Tibial artery (tissue), 4 donors: ENCODE measurements at regions not wholly inside any gene's neighbourhood (a gene's known extent, or its start where the extent isn't known, plus 50 kb on each side); places are given as distances from the start of the nearest gene placed in this dataset.

ENCODE experiments used
- DNase-seq, 2 donors: peaks; one replicate each; pipeline ENCODE4 v3.0.0-alpha.2; 2019
- H3K27ac ChIP-seq, 2 donors: fragments of 200-600 bp; sonication (generic) in 1 of 2; 1 replicate in 1 of 2; 2 replicates in 1 of 2; pipeline ENCODE4 v1.5.1; 2018 to 2019; ENCODE audit warnings: mild to moderate bottlenecking in 1 of 2
- H3K27me3 ChIP-seq, 2 donors: fragments of 200-600 bp; sonication (generic) in 1 of 2; one replicate each; pipeline versions ENCODE4 v1.5.1 to v1.6.0; 2016 to 2019
- H3K36me3 ChIP-seq, 3 donors: fragments of 200-600 bp; sonication (generic) in 2 of 3; one replicate each; pipeline ENCODE4 v1.5.1; 2016 to 2019; ENCODE audit warnings: mild to moderate bottlenecking in 2 of 3
- H3K4me1 ChIP-seq, 4 donors: fragments of 200-600 bp; sonication (generic) in 2 of 4; 1 replicate in 3 of 4; 2 replicates in 1 of 4; pipeline ENCODE4 v1.5.1; 2016 to 2019
- H3K4me3 ChIP-seq, 2 donors: fragments of 200-600 bp; sonication (generic) in 1 of 2; 1 replicate in 1 of 2; 2 replicates in 1 of 2; pipeline ENCODE4 v1.5.1; 2018 to 2019; ENCODE audit warnings: mild to moderate bottlenecking in 2 of 2
- H3K9me3 ChIP-seq, 3 donors: fragments of 200-600 bp; sonication (generic) in 1 of 3; one replicate each; pipeline ENCODE4 v1.5.1; 2016 to 2019
- intact Hi-C: fragments of 100-400 bp; cut with DNase I; formaldehyde crosslinking; loops from one replicate; pipeline ENCODE4 v1.15.0; 2023; ENCODE audit warnings: low total_unique reads
- TF ChIP-seq, protein P1 (sequence below), 2 experiments: fragments of 200-600 bp in 1 of 2; fragments of 450-650 bp in 1 of 2; IDR thresholded peaks; one replicate each; pipeline ENCODE4 v1.5.1; 2017 to 2019; ENCODE audit warnings: antibody characterized with exemption in 2 of 2, mild to moderate bottlenecking in 1 of 2, moderate library complexity in 1 of 2

DNA sequence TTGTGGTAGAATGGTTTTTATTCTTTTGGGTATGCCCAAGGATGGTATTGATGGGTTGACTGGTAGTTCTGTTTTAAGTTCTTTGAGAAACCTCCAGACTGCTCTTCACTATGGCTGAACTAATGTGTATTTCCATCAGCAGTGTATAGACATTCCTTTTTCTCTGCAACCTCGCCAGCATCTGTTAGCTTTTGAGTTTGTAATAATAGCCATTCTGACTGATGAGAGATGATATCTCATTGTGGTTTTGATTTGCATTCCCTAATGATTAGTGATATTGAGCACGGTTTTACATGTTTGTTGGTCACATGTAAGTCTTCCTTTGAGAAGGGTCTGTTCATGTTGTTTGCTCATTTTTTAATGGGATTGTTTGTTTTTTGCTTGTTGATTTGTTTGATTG lies 1348.7 kb upstream of the NXPH2 start:
- no peaks in the 10 kb centered on the region for H3K36me3 ChIP-seq
- H3K9me3 ChIP-seq = no peaks in the 10 kb centered on the region
- intact Hi-C loops = no loop called here
- H3K27ac ChIP-seq = no peak overlapping the region
- no peaks in the 10 kb centered on the region for H3K4me1 ChIP-seq
- DNase-seq = no peak
- H3K27me3 ChIP-seq = no peaks in the 10 kb centered on the region
- H3K4me3 ChIP-seq = no peak overlapping the region
- TF ChIP-seq, protein P1, sequence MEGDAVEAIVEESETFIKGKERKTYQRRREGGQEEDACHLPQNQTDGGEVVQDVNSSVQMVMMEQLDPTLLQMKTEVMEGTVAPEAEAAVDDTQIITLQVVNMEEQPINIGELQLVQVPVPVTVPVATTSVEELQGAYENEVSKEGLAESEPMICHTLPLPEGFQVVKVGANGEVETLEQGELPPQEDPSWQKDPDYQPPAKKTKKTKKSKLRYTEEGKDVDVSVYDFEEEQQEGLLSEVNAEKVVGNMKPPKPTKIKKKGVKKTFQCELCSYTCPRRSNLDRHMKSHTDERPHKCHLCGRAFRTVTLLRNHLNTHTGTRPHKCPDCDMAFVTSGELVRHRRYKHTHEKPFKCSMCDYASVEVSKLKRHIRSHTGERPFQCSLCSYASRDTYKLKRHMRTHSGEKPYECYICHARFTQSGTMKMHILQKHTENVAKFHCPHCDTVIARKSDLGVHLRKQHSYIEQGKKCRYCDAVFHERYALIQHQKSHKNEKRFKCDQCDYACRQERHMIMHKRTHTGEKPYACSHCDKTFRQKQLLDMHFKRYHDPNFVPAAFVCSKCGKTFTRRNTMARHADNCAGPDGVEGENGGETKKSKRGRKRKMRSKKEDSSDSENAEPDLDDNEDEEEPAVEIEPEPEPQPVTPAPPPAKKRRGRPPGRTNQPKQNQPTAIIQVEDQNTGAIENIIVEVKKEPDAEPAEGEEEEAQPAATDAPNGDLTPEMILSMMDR (IDR thresholded peaks at IDR 0.05) = no peak

- H3K27ac ChIP-seq = no peak overlapping the region
- H3K4me3 ChIP-seq = no peak overlapping the region
- TF ChIP-seq, protein P1 (IDR thresholded peaks at IDR 0.05) = no peak
- intact Hi-C loops = no loop called here
- H3K9me3 ChIP-seq = no peaks in the 10 kb centered on the region
- no peaks in the 10 kb centered on the region for H3K4me1 ChIP-seq
- DNase-seq = no peak
- H3K36me3 ChIP-seq = no peaks in the 10 kb centered on the region
- H3K27me3 ChIP-seq = no peaks in the 10 kb centered on the region
Observed at GRCh38 chr2:140122001-140122400, 1341.8 kb upstream of the NXPH2 start.

GRCh38 chr2:140117386-140117785 lies 1337.2 kb upstream of the NXPH2 start:
- Histone ChIP-seq H3K9me3 (no peaks in the 10 kb centered on the region), H3K27me3 (no peaks in the 10 kb centered on the region), H3K36me3 (no peaks in the 10 kb centered on the region), H3K27ac (no peak overlapping the region), H3K4me3 (no peak overlapping the region), H3K4me1 (no peaks in the 10 kb centered on the region)
- intact Hi-C loops = no loop called here
- DNase-seq = no peak
- TF ChIP-seq, protein P1 (IDR thresholded peaks at IDR 0.05) = no peak

GRCh38 chr2:140108706-140109475 lies 1328.7 kb upstream of the NXPH2 start:
- Histone ChIP-seq H3K36me3 (no peaks in the 10 kb centered on the region), H3K4me1 (no peaks in the 10 kb centered on the region), H3K27me3 (no peaks in the 10 kb centered on the region), H3K27ac (no peak overlapping the region), H3K9me3 (no peaks in the 10 kb centered on the region), H3K4me3 (no peak overlapping the region)
- DNase-seq = no peak
- intact Hi-C loops = no loop called here
- TF ChIP-seq, protein P1 (IDR thresholded peaks at IDR 0.05) = no peak

DNA sequence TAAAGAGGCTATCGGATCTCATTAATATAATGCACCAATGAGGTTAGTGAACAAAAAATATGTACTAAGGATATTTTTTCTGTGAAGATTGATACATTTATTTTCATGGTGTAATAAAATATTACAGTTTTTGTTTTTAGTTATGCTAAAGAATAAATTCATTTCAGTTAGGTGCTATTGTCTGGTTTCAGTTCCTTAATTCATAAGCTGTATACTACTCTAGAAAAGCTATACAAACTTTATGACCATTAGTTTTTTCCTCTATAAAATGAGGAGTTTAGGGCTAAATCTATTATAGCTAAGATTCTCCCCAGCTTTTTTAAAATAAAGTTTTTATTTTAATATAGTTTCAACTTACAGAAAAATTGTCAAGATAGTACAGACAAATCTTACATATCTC lies 1311.7 kb upstream of the NXPH2 start:
- H3K4me3 ChIP-seq = no peak overlapping the region
- no peaks in the 10 kb centered on the region for H3K36me3 ChIP-seq
- no peak for DNase-seq
- intact Hi-C loops = no loop called here
- no peaks in the 10 kb centered on the region for H3K9me3 ChIP-seq
- TF ChIP-seq, protein P1 (IDR thresholded peaks at IDR 0.05) = no peak
- no peak overlapping the region for H3K27ac ChIP-seq
- H3K27me3 ChIP-seq = no peaks in the 10 kb centered on the region
- H3K4me1 ChIP-seq = no peaks in the 10 kb centered on the region
